Kasumi-1 (cell line): ENCODE measurements at regions not wholly inside any gene's neighbourhood (a gene's known extent, or its start where the extent isn't known, plus 50 kb on each side); places are given as distances from the start of the nearest gene placed in this dataset.

Source experiments
- DNase-seq, 2 experiments: peaks; one replicate each; lab custom pipeline; 2025; lab: John Stamatoyannopoulos, UW

GRCh38 chr1:228990906-228991569 is 255.8 kb downstream of the RHOU start:
- peak; percentile 55 to 63 for DNase-seq

GRCh38 chr1:228992044-228992443 is 256.8 kb downstream of the RHOU start:
- DNase-seq: no peak

GRCh38 chr1:228992907-228993535 is 257.7 kb downstream of the RHOU start:
- no peak for DNase-seq

GRCh38 chr1:228994676-228995594 is 259.7 kb downstream of the RHOU start:
- no peak for DNase-seq

GRCh38 chr1:228996281-228996680 is 261.0 kb downstream of the RHOU start:
- DNase-seq: no peak

GRCh38 chr1:228997721-228998144 is 262.5 kb downstream of the RHOU start:
- DNase-seq: no peak

GRCh38 chr1:228998179-228998578 is 262.9 kb downstream of the RHOU start:
- DNase-seq: no peak

- DNase-seq: no peak
These were observed 264.3 kb downstream of the RHOU start for GRCh38 chr1:228999446-229000170.

- no peak for DNase-seq
These were observed 264.9 kb downstream of the RHOU start for GRCh38 chr1:229000187-229000586.

- DNase-seq: peak in 1 of 2 experiments; percentile 10
These were observed 266.3 kb downstream of the RHOU start for GRCh38 chr1:229001467-229002011.

GRCh38 chr1:229002037-229002436 is 266.8 kb downstream of the RHOU start:
- no peak for DNase-seq

- no peak for DNase-seq
These were observed 267.2 kb downstream of the RHOU start for GRCh38 chr1:229002451-229002960.

GRCh38 chr1:229003233-229004031 is 267.5 kb upstream of the RAB4A start:
- no peak for DNase-seq

- no peak for DNase-seq
These were observed 266.7 kb upstream of the RAB4A start for GRCh38 chr1:229004066-229004833.

GRCh38 chr1:229005097-229005496 is 265.8 kb upstream of the RAB4A start:
- no peak for DNase-seq

- no peak for DNase-seq
These were observed 265.4 kb upstream of the RAB4A start for GRCh38 chr1:229005556-229005955.

GRCh38 chr1:229006121-229006870 is 264.6 kb upstream of the RAB4A start:
- DNase-seq: no peak

- no peak for DNase-seq
These were observed 263.7 kb upstream of the RAB4A start for GRCh38 chr1:229007167-229007566.

GRCh38 chr1:229007701-229008100 is 263.2 kb upstream of the RAB4A start:
- no peak for DNase-seq
